ENCODE measurements at regions not wholly inside any gene's neighbourhood (a gene's known extent, or its start where the extent isn't known, plus 50 kb on each side); places are given as distances from the start of the nearest gene placed in this dataset.

GRCh38 chr16:13519871-13520270, 400.1 kb upstream of the ERCC4 start:
- TF ChIP-seq FOXA1 (IDR thresholded peaks at IDR 0.05) (no peak), ELF4 (IDR thresholded peaks at IDR 0.05) (no peak)

Data from HEK293T (cell line).